Transverse colon (tissue), 4 donors: ENCODE measurements at regions not wholly inside any gene's neighbourhood (a gene's known extent, or its start where the extent isn't known, plus 50 kb on each side); places are given as distances from the start of the nearest gene placed in this dataset.

ENCODE experiments used
- DNase-seq: peaks from one replicate; pipeline ENCODE4 v3.0.0-alpha.2; 2019
- H3K27ac ChIP-seq, 4 donors: fragments of 200-600 bp; sonication (generic); 2 replicates each; pipeline ENCODE4 v1.5.1; 2016 to 2018; ENCODE audit warnings: inconsistent platforms in 4 of 4
- H3K27me3 ChIP-seq: fragments of 200-600 bp; sonication (generic); 2 replicates; pipeline ENCODE4 v1.5.1; 2017; ENCODE audit warnings: inconsistent platforms
- H3K36me3 ChIP-seq, 4 donors: fragments of 200-600 bp; sonication (generic); 2 replicates each; pipeline ENCODE4 v1.5.1; 2017 to 2019; ENCODE audit warnings: inconsistent platforms in 4 of 4
- H3K4me1 ChIP-seq, 4 donors: fragments of 200-600 bp; sonication (generic); 2 replicates each; pipeline ENCODE4 v1.5.1; 2017 to 2020; ENCODE audit warnings: inconsistent platforms in 4 of 4
- H3K4me3 ChIP-seq, 4 donors: fragments of 200-600 bp; sonication (generic); 1 replicate in 1 of 4; 2 replicates in 3 of 4; pipeline versions ENCODE4 v1.5.1 to v1.6.1; 2017 to 2019; ENCODE audit warnings: inconsistent platforms in 4 of 4
- H3K9me3 ChIP-seq, 2 donors: fragments of 200-600 bp; sonication (generic); 2 replicates each; pipeline ENCODE4 v1.5.1; 2017 to 2019; ENCODE audit warnings: inconsistent platforms in 2 of 2
- EP300 ChIP-seq: sonication (generic); formaldehyde crosslinking; IDR thresholded peaks from one replicate; pipeline ENCODE4 v1.6.1; 2017; ENCODE audit warnings: antibody characterized with exemption, low read depth
- POLR2A ChIP-seq: fragments of 450-650 bp; IDR thresholded peaks from one replicate; pipeline ENCODE4 v1.6.1; 2016; ENCODE audit warnings: antibody characterized with exemption, mild to moderate bottlenecking, moderate library complexity
- POLR2AphosphoS5 ChIP-seq, 3 donors: sonication (generic); formaldehyde crosslinking; IDR thresholded peaks; one replicate each; pipeline ENCODE4 v1.6.1; 2016; ENCODE audit warnings: antibody characterized with exemption in 3 of 3
- WGBS, 2 donors: methylation state at CpG; one replicate each; pipeline ENCODE4 v1.1.5; 2018; ENCODE audit warnings: low coverage in 1 of 2; 5-methylcytosine and 5-hydroxymethylcytosine counted together
- in situ Hi-C, 4 donors: fragments of 200-750 bp; cut with MboI; loops; one replicate each; pipeline versions ENCODE4 v1.15.0 to v1.15.1; 2017; ENCODE audit warnings: low sequenced_read_pairs in 3 of 4, low pct_ligation_motif_present in 1 of 4, low pct_unique_long_range_greater_than_20kb in 1 of 4
- intact Hi-C: fragments of 100-400 bp; cut with DNase I; formaldehyde crosslinking; loops from one replicate; pipeline ENCODE4 v1.15.1; 2023; ENCODE audit warnings: low total_unique reads
- TF ChIP-seq, protein P1 (sequence below), 5 experiments: fragments of 200-600 bp in 3 of 5; fragments of 450-650 bp in 2 of 5; sonication (generic) in 3 of 5; IDR thresholded peaks; 1 replicate in 2 of 5; 2 replicates in 3 of 5; pipeline ENCODE4 v1.5.1; 2016 to 2017; ENCODE audit warnings: antibody characterized with exemption in 5 of 5, inconsistent platforms in 3 of 5, mild to moderate bottlenecking in 2 of 5, moderate library complexity in 1 of 5

DNA sequence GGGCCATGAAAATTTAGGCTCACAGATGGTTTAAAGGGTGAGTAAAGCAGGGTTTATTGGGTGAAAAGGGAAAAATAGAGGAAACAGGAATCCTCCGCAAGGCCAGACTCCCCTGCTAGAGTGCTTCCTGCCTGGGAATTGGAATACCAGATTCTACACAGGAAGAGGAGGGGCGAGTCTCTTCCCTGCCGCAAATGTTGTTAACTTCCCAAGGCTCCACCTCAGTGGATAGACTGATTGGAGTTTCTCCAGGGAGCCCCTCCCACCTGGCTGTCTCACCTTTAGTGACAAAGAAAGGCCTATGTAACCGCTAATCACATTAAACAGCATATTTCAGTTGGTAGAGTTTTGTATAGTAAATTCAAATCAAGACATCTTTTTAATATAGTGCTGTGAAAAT is 1450.1 kb downstream of the KCNT2 start:
- in situ Hi-C loops, result no loop called here
- intact Hi-C loops, result no loop called here
- no peak overlapping the region for H3K27ac ChIP-seq
- TF ChIP-seq POLR2A, result no peak
- TF ChIP-seq, protein P1, sequence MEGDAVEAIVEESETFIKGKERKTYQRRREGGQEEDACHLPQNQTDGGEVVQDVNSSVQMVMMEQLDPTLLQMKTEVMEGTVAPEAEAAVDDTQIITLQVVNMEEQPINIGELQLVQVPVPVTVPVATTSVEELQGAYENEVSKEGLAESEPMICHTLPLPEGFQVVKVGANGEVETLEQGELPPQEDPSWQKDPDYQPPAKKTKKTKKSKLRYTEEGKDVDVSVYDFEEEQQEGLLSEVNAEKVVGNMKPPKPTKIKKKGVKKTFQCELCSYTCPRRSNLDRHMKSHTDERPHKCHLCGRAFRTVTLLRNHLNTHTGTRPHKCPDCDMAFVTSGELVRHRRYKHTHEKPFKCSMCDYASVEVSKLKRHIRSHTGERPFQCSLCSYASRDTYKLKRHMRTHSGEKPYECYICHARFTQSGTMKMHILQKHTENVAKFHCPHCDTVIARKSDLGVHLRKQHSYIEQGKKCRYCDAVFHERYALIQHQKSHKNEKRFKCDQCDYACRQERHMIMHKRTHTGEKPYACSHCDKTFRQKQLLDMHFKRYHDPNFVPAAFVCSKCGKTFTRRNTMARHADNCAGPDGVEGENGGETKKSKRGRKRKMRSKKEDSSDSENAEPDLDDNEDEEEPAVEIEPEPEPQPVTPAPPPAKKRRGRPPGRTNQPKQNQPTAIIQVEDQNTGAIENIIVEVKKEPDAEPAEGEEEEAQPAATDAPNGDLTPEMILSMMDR (IDR thresholded peaks at IDR 0.05), result no peak
- TF ChIP-seq POLR2AphosphoS5 (IDR thresholded peaks at IDR 0.05), result no peak
- TF ChIP-seq EP300, result no peak
- no peaks in the 10 kb centered on the region for H3K9me3 ChIP-seq
- H3K27me3 ChIP-seq, result no peaks in the 10 kb centered on the region
- no peaks in the 10 kb centered on the region for H3K36me3 ChIP-seq
- WGBS, 2 donors, result 77 to 78% methylated on average over 3 to 4 of the region's 4 CpGs
- no peak for DNase-seq
- H3K4me1 ChIP-seq, result no peaks in the 10 kb centered on the region
- H3K4me3 ChIP-seq, result no peak overlapping the region

DNA sequence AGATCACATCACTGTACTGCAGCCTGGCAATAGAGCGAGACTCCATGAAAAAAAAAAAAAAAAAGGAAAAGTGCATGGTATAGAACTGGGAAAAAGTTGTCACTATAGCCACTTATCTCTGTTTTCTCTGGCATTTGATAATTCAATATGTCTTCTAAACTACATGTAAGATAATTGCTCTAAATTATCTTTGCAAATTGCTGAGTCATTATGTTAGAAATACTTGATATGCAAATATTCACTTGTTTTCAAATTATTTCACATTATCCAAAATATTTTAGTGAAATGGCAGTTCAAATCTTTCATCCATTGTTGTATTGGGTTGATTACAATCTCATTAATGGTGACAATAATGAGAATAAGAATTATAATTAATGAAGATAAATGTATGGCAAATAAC is 1455.1 kb downstream of the KCNT2 start:
- intact Hi-C loops, result no loop called here
- 71 to 80% methylated on average over 1 of the region's 1 CpG for WGBS, 2 donors
- H3K36me3 ChIP-seq, result no peaks in the 10 kb centered on the region
- no peak overlapping the region for H3K4me3 ChIP-seq
- no peak overlapping the region for H3K27ac ChIP-seq
- no peaks in the 10 kb centered on the region for H3K9me3 ChIP-seq
- no peaks in the 10 kb centered on the region for H3K27me3 ChIP-seq
- in situ Hi-C loops, result no loop called here
- DNase-seq, result no peak
- no peaks in the 10 kb centered on the region for H3K4me1 ChIP-seq
- no peak for TF ChIP-seq POLR2AphosphoS5 (IDR thresholded peaks at IDR 0.05)
- TF ChIP-seq EP300, result no peak
- TF ChIP-seq, protein P1 (IDR thresholded peaks at IDR 0.05), result no peak
- no peak for TF ChIP-seq POLR2A

DNA sequence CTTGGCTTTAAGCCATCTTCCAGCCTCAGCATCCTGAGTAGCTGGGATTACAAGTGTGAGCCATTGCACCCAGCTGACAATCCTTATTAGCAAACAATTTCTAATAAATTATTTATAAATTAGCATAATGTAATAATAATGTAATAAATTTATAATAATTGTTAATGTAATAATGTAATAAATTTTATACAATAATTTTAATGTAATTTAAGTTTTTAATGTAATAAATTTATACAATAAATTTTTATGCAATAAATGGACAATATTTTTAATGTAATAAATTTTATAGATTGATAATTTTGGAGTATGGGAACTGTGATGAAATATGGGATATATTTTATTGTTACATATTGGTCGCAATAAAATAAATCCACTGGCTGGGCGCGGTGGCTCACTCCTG is 1457.5 kb downstream of the KCNT2 start:
- no peaks in the 10 kb centered on the region for H3K27me3 ChIP-seq
- 94 to 97% methylated on average over 3 of the region's 3 CpGs for WGBS, 2 donors
- intact Hi-C loops (no loop called here), in situ Hi-C loops (no loop called here)
- H3K4me3 ChIP-seq, result no peak overlapping the region
- no peak for DNase-seq
- no peaks in the 10 kb centered on the region for H3K9me3 ChIP-seq
- no peaks in the 10 kb centered on the region for H3K36me3 ChIP-seq
- H3K27ac ChIP-seq, result no peak overlapping the region
- no peaks in the 10 kb centered on the region for H3K4me1 ChIP-seq
- TF ChIP-seq POLR2AphosphoS5 (IDR thresholded peaks at IDR 0.05) (no peak), POLR2A (no peak), EP300 (no peak)
- TF ChIP-seq, protein P1 (IDR thresholded peaks at IDR 0.05), result no peak

DNA sequence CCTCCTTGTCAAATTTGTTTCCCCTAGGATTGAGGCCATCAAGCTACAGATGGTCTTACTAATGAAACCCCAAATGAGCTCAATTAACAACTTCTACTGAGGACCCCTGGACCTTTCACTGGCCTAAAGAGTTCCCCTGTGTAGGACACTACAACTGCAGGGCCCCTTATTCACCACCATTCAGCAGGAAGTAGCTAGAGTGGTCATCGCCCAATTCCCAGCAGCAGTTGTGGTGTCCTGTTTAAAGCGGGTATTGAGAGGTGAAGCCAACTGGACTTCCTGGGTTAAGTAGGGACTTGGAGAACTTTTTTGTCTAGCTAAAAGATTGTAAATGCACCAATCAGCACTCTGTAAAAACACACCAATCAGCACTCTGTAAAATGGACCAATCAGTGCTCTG is 1466.9 kb downstream of the KCNT2 start:
- Histone ChIP-seq H3K27ac (no peak overlapping the region), H3K4me3 (no peak overlapping the region), H3K27me3 (no peaks in the 10 kb centered on the region), H3K4me1 (no peaks in the 10 kb centered on the region), H3K36me3 (no peaks in the 10 kb centered on the region), H3K9me3 (no peaks in the 10 kb centered on the region)
- no peak for TF ChIP-seq POLR2A
- TF ChIP-seq POLR2AphosphoS5 (IDR thresholded peaks at IDR 0.05), result no peak
- intact Hi-C loops (no loop called here), in situ Hi-C loops (no loop called here)
- WGBS, 2 donors, result 94 to 100% methylated on average over 2 of the region's 2 CpGs
- DNase-seq, result no peak

DNA sequence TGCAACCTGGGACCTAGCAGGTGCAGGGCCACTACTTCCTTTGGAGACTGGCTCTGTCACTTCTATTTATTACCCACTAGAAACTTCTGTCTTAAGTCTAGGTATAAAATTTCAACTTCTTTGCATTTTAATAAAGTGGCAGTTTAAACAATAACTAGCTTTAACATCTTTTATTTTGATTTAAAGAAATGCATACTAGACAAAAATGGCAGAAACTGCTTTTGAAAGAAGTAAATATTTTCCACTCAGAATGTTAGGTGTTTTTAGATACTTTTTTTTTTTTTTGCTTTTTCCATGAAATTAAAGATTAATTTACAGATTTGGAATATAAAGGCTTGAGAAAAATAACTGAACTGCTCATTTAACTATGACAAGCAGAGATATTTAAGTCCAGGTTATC is 1477.6 kb downstream of the KCNT2 start:
- Histone ChIP-seq H3K4me3 (no peak overlapping the region), H3K9me3 (no peaks in the 10 kb centered on the region), H3K4me1 (no peaks in the 10 kb centered on the region), H3K36me3 (no peaks in the 10 kb centered on the region), H3K27me3 (no peaks in the 10 kb centered on the region), H3K27ac (no peak overlapping the region)
- TF ChIP-seq, protein P1 (IDR thresholded peaks at IDR 0.05), result no peak
- no peak for TF ChIP-seq POLR2AphosphoS5 (IDR thresholded peaks at IDR 0.05)
- intact Hi-C loops, result no loop called here
- DNase-seq, result no peak
- in situ Hi-C loops, result no loop called here
